PFSK-1 (cell line): ENCODE measurements at regions not wholly inside any gene's neighbourhood (a gene's known extent, or its start where the extent isn't known, plus 50 kb on each side); places are given as distances from the start of the nearest gene placed in this dataset.

Experiments used
- FOXP2 ChIP-seq: optimal IDR thresholded peaks from 2 replicates; pipeline ENCODE3; 2011; ENCODE audit warnings: borderline replicate concordance, control low read depth, inconsistent platforms; ENCODE audit not compliant: insufficient read depth; ENCODE audit errors: extremely low read length, extremely low read depth
- POLR2AphosphoS5 ChIP-seq: IDR thresholded peaks from 2 replicates; pipeline ENCODE4 v1.6.1; 2012; ENCODE audit warnings: low read depth, mild to moderate bottlenecking, control low read depth, low read length, moderate library complexity
- REST ChIP-seq, 2 experiments: IDR thresholded peaks; 2 replicates each; pipeline versions ENCODE4 v1.6.1 to v1.8.0; 2011 to 2012; ENCODE audit warnings: low read depth in 2 of 2, low read length in 2 of 2, control low read depth in 1 of 2, inconsistent platforms in 1 of 2, mild to moderate bottlenecking in 1 of 2, moderate library complexity in 1 of 2; ENCODE audit not compliant: insufficient read depth in 1 of 2
- SIN3A ChIP-seq: IDR thresholded peaks from 2 replicates; pipeline ENCODE4 v1.6.1; 2012; ENCODE audit warnings: mild to moderate bottlenecking, low read length, moderate library complexity, borderline replicate concordance; ENCODE audit not compliant: insufficient read depth
- TAF1 ChIP-seq: IDR thresholded peaks from 2 replicates; pipeline ENCODE4 v1.6.1; 2012; ENCODE audit warnings: low read length, control low read depth, borderline replicate concordance; ENCODE audit not compliant: insufficient read depth

DNA sequence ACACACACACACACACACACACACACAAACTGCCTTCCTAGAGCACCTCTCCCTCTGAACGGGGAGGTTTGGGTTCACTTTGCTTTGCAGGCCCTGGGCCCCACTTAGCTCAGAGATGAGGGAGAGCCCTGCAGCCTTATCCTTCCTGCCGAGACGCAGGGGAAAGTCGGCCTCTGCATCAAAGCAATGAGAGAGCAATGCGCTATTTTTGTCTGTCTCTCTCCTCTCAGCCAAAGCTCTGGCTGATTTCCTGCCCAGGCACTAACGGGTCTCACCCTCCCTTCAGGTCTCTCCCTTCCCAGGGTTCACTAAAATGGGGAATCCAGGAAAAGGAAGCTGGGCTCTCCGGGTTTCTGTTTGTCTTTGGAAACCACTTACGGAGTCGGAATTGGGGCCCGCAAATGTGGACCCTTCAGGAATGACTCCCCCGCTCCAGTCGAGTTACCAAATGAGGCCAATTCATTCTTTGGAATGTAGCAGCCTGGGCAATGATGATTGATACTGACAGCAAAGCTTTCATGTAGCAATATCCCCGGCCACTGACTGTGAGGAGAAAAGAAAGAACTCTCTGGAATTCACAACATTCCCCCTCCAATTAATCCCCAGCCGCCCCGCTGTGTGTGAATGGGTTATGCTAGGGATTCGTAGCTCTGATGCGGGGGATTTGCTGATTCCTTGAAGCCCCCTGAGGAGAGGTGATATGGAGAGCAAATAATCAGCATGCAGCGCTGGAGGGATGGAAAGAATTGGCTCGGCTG is 61.5 kb upstream of the WLS start:
- no peak for TF ChIP-seq REST (IDR thresholded peaks at IDR 0.05; ENCODE audit: insufficient read depth in 1 of 2, low read depth in 2 of 2, low read length in 2 of 2)
- TF ChIP-seq POLR2AphosphoS5: no peak
- no peak for TF ChIP-seq SIN3A
- no peak for TF ChIP-seq TAF1
- TF ChIP-seq FOXP2: no peak
